Mesenchymal stem cell (in vitro differentiated cells and primary cell): ENCODE measurements at regions not wholly inside any gene's neighbourhood (a gene's known extent, or its start where the extent isn't known, plus 50 kb on each side); places are given as distances from the start of the nearest gene placed in this dataset.
"Not testable (repeated sequence)": the region's sequence is repeated elsewhere in the genome, so short reads cannot be mapped to it uniquely, and the experiment has no call there.

ENCODE experiments used
- DNase-seq: peaks from one replicate; pipeline ENCODE4 v3.0.0-alpha.2; 2013
- H2AFZ ChIP-seq: one replicate; pipeline ENCODE4 v1.6.1; 2013; ENCODE audit warnings: low read depth, mild to moderate bottlenecking, control low read depth, inconsistent platforms, low read length, moderate library complexity
- H2AK5ac ChIP-seq: 2 replicates; pipeline ENCODE4 v1.6.1; 2013; ENCODE audit warnings: low read length, moderate library complexity, mild to moderate bottlenecking, inconsistent platforms; ENCODE audit not compliant: severe bottlenecking
- H2BK120ac ChIP-seq: one replicate; pipeline ENCODE4 v1.6.1; 2013; ENCODE audit warnings: low read depth, mild to moderate bottlenecking, inconsistent platforms, low read length, moderate library complexity
- H2BK12ac ChIP-seq, 2 experiments: one replicate each; pipeline ENCODE4 v1.6.1; 2013; ENCODE audit warnings: inconsistent platforms in 2 of 2, low read length in 2 of 2, mild to moderate bottlenecking in 2 of 2, moderate library complexity in 2 of 2, control low read depth in 1 of 2
- H2BK15ac ChIP-seq: one replicate; pipeline ENCODE4 v1.6.1; 2013; ENCODE audit warnings: mild to moderate bottlenecking, low read depth, inconsistent platforms; ENCODE audit not compliant: poor library complexity, severe bottlenecking
- H2BK5ac ChIP-seq: 2 replicates; pipeline ENCODE4 v1.6.1; 2013; ENCODE audit warnings: low read depth, mild to moderate bottlenecking, low read length, control low read depth, inconsistent platforms; ENCODE audit not compliant: poor library complexity, severe bottlenecking
- H3K14ac ChIP-seq, 2 experiments: one replicate each; pipeline ENCODE4 v1.6.1; 2013; ENCODE audit warnings: inconsistent platforms in 2 of 2, low read length in 2 of 2, control low read depth in 1 of 2, mild to moderate bottlenecking in 1 of 2, moderate library complexity in 1 of 2
- H3K18ac ChIP-seq, 2 experiments: one replicate each; pipeline ENCODE4 v1.6.1; 2013; ENCODE audit warnings: inconsistent platforms in 2 of 2, low read length in 2 of 2, control low read depth in 1 of 2, low read depth in 1 of 2, mild to moderate bottlenecking in 1 of 2
- H3K23ac ChIP-seq, 2 experiments: one replicate each; pipeline ENCODE4 v1.6.1; 2013; ENCODE audit warnings: inconsistent platforms in 2 of 2, low read length in 2 of 2, mild to moderate bottlenecking in 2 of 2, moderate library complexity in 2 of 2, control low read depth in 1 of 2
- H3K27ac ChIP-seq: 2 replicates; pipeline ENCODE4 v1.5.1; 2013; ENCODE audit warnings: mild to moderate bottlenecking, moderate library complexity, low read length, control low read depth, inconsistent platforms; ENCODE audit not compliant: poor library complexity, severe bottlenecking
- H3K27me3 ChIP-seq, 2 experiments: 2 replicates each; pipeline versions ENCODE4 v1.6.1 to v1.7.0; 2013; ENCODE audit warnings: low read length in 2 of 2, mild to moderate bottlenecking in 2 of 2, moderate library complexity in 2 of 2, control low read depth in 1 of 2, inconsistent platforms in 1 of 2; ENCODE audit not compliant: control insufficient read depth in 1 of 2, insufficient read depth in 1 of 2
- H3K36me3 ChIP-seq, 2 experiments: 2 replicates each; pipeline versions ENCODE4 v1.6.1 to v1.7.0; 2013; ENCODE audit warnings: low read length in 2 of 2, control low read depth in 1 of 2, inconsistent platforms in 1 of 2, low read depth in 1 of 2, mild to moderate bottlenecking in 1 of 2; ENCODE audit not compliant: insufficient read depth in 2 of 2, control insufficient read depth in 1 of 2
- H3K4ac ChIP-seq, 2 experiments: one replicate each; pipeline ENCODE4 v1.6.1; 2013; ENCODE audit warnings: inconsistent platforms in 2 of 2, low read length in 2 of 2, mild to moderate bottlenecking in 2 of 2, moderate library complexity in 2 of 2, control low read depth in 1 of 2, low read depth in 1 of 2
- H3K4me1 ChIP-seq: 2 replicates; pipeline ENCODE4 v1.6.1; 2013; ENCODE audit warnings: low read depth, low read length, control low read depth; ENCODE audit not compliant: control insufficient read depth, insufficient read depth
- H3K4me2 ChIP-seq: 2 replicates; pipeline ENCODE4 v1.6.1; 2013; ENCODE audit warnings: low read length, mild to moderate bottlenecking, inconsistent platforms; ENCODE audit not compliant: poor library complexity, severe bottlenecking
- H3K4me3 ChIP-seq, 2 experiments: 2 replicates each; pipeline versions ENCODE4 v1.5.1 to v1.7.0; 2013; ENCODE audit warnings: low read length in 2 of 2, mild to moderate bottlenecking in 2 of 2, control low read depth in 1 of 2, low read depth in 1 of 2; ENCODE audit not compliant: insufficient read depth in 1 of 2
- H3K79me1 ChIP-seq: replicated peaks from 2 replicates; pipeline ENCODE4 v1.6.1; 2013; ENCODE audit warnings: mild to moderate bottlenecking, control low read depth, low read length, inconsistent platforms; ENCODE audit not compliant: poor library complexity, severe bottlenecking
- H3K9ac ChIP-seq: 2 replicates; pipeline ENCODE4 v1.7.0; 2013; ENCODE audit warnings: mild to moderate bottlenecking, low read length, moderate library complexity
- H3K9me3 ChIP-seq: 2 replicates; pipeline ENCODE4 v1.7.0; 2013; ENCODE audit warnings: mild to moderate bottlenecking, low read length; ENCODE audit not compliant: control insufficient read depth
- H4K8ac ChIP-seq: one replicate; pipeline ENCODE4 v1.6.1; 2013; ENCODE audit warnings: inconsistent platforms, mild to moderate bottlenecking, low read length, moderate library complexity
- H4K91ac ChIP-seq: one replicate; pipeline ENCODE4 v1.6.1; 2013; ENCODE audit warnings: mild to moderate bottlenecking, low read length, inconsistent platforms
- WGBS: methylation state at CpG from one replicate; pipeline ENCODE4 v1.1.7; 2013; ENCODE audit warnings: mixed read lengths; 5-methylcytosine and 5-hydroxymethylcytosine counted together

- Histone ChIP-seq H2BK15ac (no peak overlapping the region), H3K4me1 (no peaks in the 10 kb centered on the region), H3K27ac (no peak overlapping the region), H2AK5ac (no peak overlapping the region), H4K8ac (no peak overlapping the region), H3K23ac (no peak overlapping the region), H3K18ac (no peak overlapping the region), H3K4ac (no peak overlapping the region), H3K27me3 (no peaks in the 10 kb centered on the region), H3K14ac (no peak overlapping the region), H2BK120ac (no peak overlapping the region), H3K9me3 (no peaks in the 10 kb centered on the region), H2BK12ac (no peak overlapping the region), H4K91ac (no peak overlapping the region), H3K4me3 (no peak overlapping the region), H3K36me3 (no peaks in the 10 kb centered on the region), H2BK5ac (no peak overlapping the region), H2AFZ (no peak overlapping the region), H3K4me2 (no peak overlapping the region), H3K9ac (no peak overlapping the region), H3K79me1 (no peaks in the 10 kb centered on the region)
- DNase-seq = no peak
- 57% methylated on average over 1 of the region's 1 CpG for WGBS
Observed at GRCh38 chr14:40630471-40630870, 976.2 kb upstream of the LRFN5 start.

GRCh38 chr14:40629551-40630137 lies 977.0 kb upstream of the LRFN5 start:
- H3K4me2 ChIP-seq, H2AFZ ChIP-seq, H2BK5ac ChIP-seq, H3K4me1 ChIP-seq, H4K91ac ChIP-seq, H2AK5ac ChIP-seq, H4K8ac ChIP-seq, H3K9me3 ChIP-seq, H3K27ac ChIP-seq, H3K36me3 ChIP-seq, H3K14ac ChIP-seq, H3K4ac ChIP-seq, H3K4me3 ChIP-seq, H3K18ac ChIP-seq, H3K79me1 ChIP-seq, H2BK12ac ChIP-seq, H2BK15ac ChIP-seq, H3K9ac ChIP-seq, H2BK120ac ChIP-seq, H3K27me3 ChIP-seq, H3K23ac ChIP-seq: not testable (repeated sequence)
- 83% methylated on average over 31 of the region's 44 CpGs for WGBS
- DNase-seq = peak; percentile 33

GRCh38 chr14:40629144-40629543 lies 977.5 kb upstream of the LRFN5 start:
- Histone ChIP-seq H3K9me3 (no peaks in the 10 kb centered on the region), H3K27me3 (no peaks in the 10 kb centered on the region), H3K9ac (no peak overlapping the region), H4K91ac (no peak overlapping the region), H3K18ac (no peak overlapping the region), H3K79me1 (no peaks in the 10 kb centered on the region), H3K4me2 (no peak overlapping the region), H2AFZ (peak overlapping the region; percentile 23), H3K27ac (no peak overlapping the region), H3K4me1 (no peaks in the 10 kb centered on the region), H2BK15ac (no peak overlapping the region), H3K14ac (no peak overlapping the region), H2BK5ac (no peak overlapping the region), H3K23ac (no peak overlapping the region), H3K4ac (no peak overlapping the region), H3K36me3 (no peaks in the 10 kb centered on the region), H4K8ac (no peak overlapping the region), H2BK120ac (no peak overlapping the region), H3K4me3 (no peak overlapping the region), H2AK5ac (no peak overlapping the region), H2BK12ac (no peak overlapping the region)
- WGBS = 76% methylated on average over 3 of the region's 3 CpGs
- DNase-seq = no peak

GRCh38 chr14:40623643-40624042 lies 983.0 kb upstream of the LRFN5 start:
- Histone ChIP-seq H3K4me2 (no peak overlapping the region), H3K4me1 (no peaks in the 10 kb centered on the region), H4K91ac (no peak overlapping the region), H3K9ac (no peak overlapping the region), H3K14ac (no peak overlapping the region), H2BK120ac (no peak overlapping the region), H3K4ac (no peak overlapping the region), H3K27ac (no peak overlapping the region), H4K8ac (no peak overlapping the region), H3K9me3 (no peaks in the 10 kb centered on the region), H2AFZ (no peak overlapping the region), H3K36me3 (no peaks in the 10 kb centered on the region), H2BK12ac (no peak overlapping the region), H2BK15ac (no peak overlapping the region), H3K23ac (no peak overlapping the region), H2BK5ac (no peak overlapping the region), H3K27me3 (no peaks in the 10 kb centered on the region), H3K4me3 (no peak overlapping the region), H2AK5ac (no peak overlapping the region), H3K18ac (no peak overlapping the region), H3K79me1 (no peaks in the 10 kb centered on the region)
- 80% methylated on average over 1 of the region's 2 CpGs for WGBS
- no peak for DNase-seq
